Endothelial cell of umbilical vein (primary cell): ENCODE measurements at regions not wholly inside any gene's neighbourhood (a gene's known extent, or its start where the extent isn't known, plus 50 kb on each side); places are given as distances from the start of the nearest gene placed in this dataset.
"Not testable (repeated sequence)": the region's sequence is repeated elsewhere in the genome, so short reads cannot be mapped to it uniquely, and the experiment has no call there.

Source experiments
- BruUV-seq: library from RNA; stranded (reverse); fragments of 400-500 nt; replicated peaks from 2 replicates; lab custom pipeline; 2021; lab: Mats Ljungman, UMichigan
- CTCF ChIA-PET: fragments of 300-600, 350-600 bp; sonication (Branson Sonifier 250); formaldehyde crosslinking; loops from one replicate; lab custom pipeline; 2021; ENCODE audit warnings: antibody characterized with exemption, inconsistent platforms; lab: Charles Lee
- POLR2A ChIA-PET: fragments of 300-600, 350-600 bp; sonication (Branson Sonifier 250); formaldehyde crosslinking; loops from one replicate; lab custom pipeline; 2021; ENCODE audit warnings: antibody characterized with exemption, inconsistent platforms; lab: Charles Lee
- DNase-seq: peaks from one replicate; pipeline ENCODE4 v3.0.0-alpha.2; 2011; ENCODE audit warnings: low read depth, low spot score
- FAIRE-seq: peaks from 2 replicates; lab custom pipeline; 2011; peaks lifted over from hg19 to GRCh38; lab: Jason Lieb, UNC
- H2AFZ ChIP-seq: 2 replicates; pipeline ENCODE4 v1.6.0; 2012; ENCODE audit warnings: low read depth, low read length, control low read depth, inconsistent platforms
- H3K27ac ChIP-seq: 2 replicates; pipeline ENCODE4 v1.5.1; 2011; ENCODE audit warnings: low read depth, mild to moderate bottlenecking, control low read depth, low read length, moderate library complexity; ENCODE audit not compliant: insufficient read depth
- H3K27me3 ChIP-seq, 2 experiments: 2 replicates each; pipeline versions ENCODE4 v1.6.0 to v1.6.1; 2011; ENCODE audit warnings: low read length in 2 of 2, mixed read lengths in 1 of 2; ENCODE audit not compliant: control insufficient read depth in 2 of 2, insufficient read depth in 2 of 2
- H3K36me3 ChIP-seq, 2 experiments: 2 replicates in 1 of 2; 3 replicates in 1 of 2; pipeline ENCODE4 v1.5.1; 2011; ENCODE audit warnings: low read length in 2 of 2, mild to moderate bottlenecking in 1 of 2, moderate library complexity in 1 of 2; ENCODE audit not compliant: control insufficient read depth in 2 of 2, insufficient read depth in 2 of 2; ENCODE audit errors: extremely low read depth in 1 of 2
- H3K4me1 ChIP-seq: 3 replicates; pipeline ENCODE4 v1.5.1; 2011; ENCODE audit warnings: mild to moderate bottlenecking, low read length; ENCODE audit not compliant: control insufficient read depth, insufficient read depth; ENCODE audit errors: extremely low read depth
- H3K4me2 ChIP-seq: 2 replicates; pipeline ENCODE4 v1.6.1; 2011; ENCODE audit warnings: low read length, control low read depth, mixed read lengths; ENCODE audit not compliant: insufficient read depth
- H3K4me3 ChIP-seq, 3 experiments: fragments of 200-600 bp in 1 of 3; sonication (generic), shearing (Covaris generic) in 1 of 3; replicated peaks in 1 of 3; 2 replicates each; pipeline ENCODE4 v1.5.1; 2011 to 2016; ENCODE audit warnings: control low read depth in 3 of 3, low read length in 3 of 3, mild to moderate bottlenecking in 2 of 3, inconsistent platforms in 1 of 3, low read depth in 1 of 3, moderate library complexity in 1 of 3; ENCODE audit not compliant: insufficient read depth in 1 of 3
- H3K79me2 ChIP-seq: 2 replicates; pipeline ENCODE4 v1.6.0; 2012; ENCODE audit warnings: low read length, inconsistent platforms; ENCODE audit not compliant: control insufficient read depth, insufficient read depth
- H3K9ac ChIP-seq: replicated peaks from 2 replicates; pipeline ENCODE3; 2011; ENCODE audit warnings: low read length, control low read depth; ENCODE audit not compliant: insufficient read depth; ENCODE audit errors: extremely low read depth
- H3K9me1 ChIP-seq: replicated peaks from 3 replicates; pipeline ENCODE4 v1.6.0; 2011; ENCODE audit warnings: mild to moderate bottlenecking, low read length; ENCODE audit not compliant: control insufficient read depth, insufficient read depth; ENCODE audit errors: extremely low read depth
- H3K9me3 ChIP-seq: replicated peaks from 2 replicates; pipeline ENCODE4 v1.5.1; 2012; ENCODE audit warnings: low read length, inconsistent platforms; ENCODE audit not compliant: control insufficient read depth, insufficient read depth
- H4K20me1 ChIP-seq: replicated peaks from 2 replicates; pipeline ENCODE3; 2011; ENCODE audit warnings: mild to moderate bottlenecking, low read length; ENCODE audit not compliant: control insufficient read depth, insufficient read depth; ENCODE audit errors: extremely low read depth
- CTCF ChIP-seq, 2 donors: IDR thresholded peaks; 1 replicate in 1 of 2; 2 replicates in 1 of 2; pipeline ENCODE4 v1.5.1; 2011; ENCODE audit warnings: low read length in 2 of 2, mild to moderate bottlenecking in 2 of 2, moderate library complexity in 2 of 2, control low read depth in 1 of 2, inconsistent platforms in 1 of 2, low read depth in 1 of 2; ENCODE audit not compliant: insufficient read depth in 1 of 2; ENCODE audit errors: extremely low read depth in 1 of 2
- EZH2 ChIP-seq: IDR thresholded peaks from 2 replicates; pipeline ENCODE4 v1.6.1; 2012; ENCODE audit warnings: borderline replicate concordance, low read depth, mild to moderate bottlenecking, moderate library complexity, low read length, inconsistent platforms; ENCODE audit not compliant: severe bottlenecking
- FOS ChIP-seq: IDR thresholded peaks from 2 replicates; pipeline ENCODE4 v1.6.1; 2011; ENCODE audit warnings: mild to moderate bottlenecking, low read length, moderate library complexity, borderline replicate concordance; ENCODE audit not compliant: insufficient read depth
- GATA2 ChIP-seq: IDR thresholded peaks from 2 replicates; pipeline ENCODE4 v1.7.0; 2011; ENCODE audit warnings: low read depth, mild to moderate bottlenecking, moderate library complexity, mixed read lengths, low read length; ENCODE audit not compliant: insufficient read length, insufficient read depth
- JUN ChIP-seq: IDR thresholded peaks from 2 replicates; pipeline ENCODE4 v1.6.1; 2011; ENCODE audit warnings: borderline replicate concordance, low read depth; ENCODE audit not compliant: insufficient read length, insufficient read depth
- MYC ChIP-seq: IDR thresholded peaks from one replicate; pipeline ENCODE4 v1.6.1; 2011; ENCODE audit warnings: mild to moderate bottlenecking, low read depth, low read length
- POLR2A ChIP-seq: IDR thresholded peaks from 2 replicates; pipeline ENCODE4 v1.6.1; 2012; ENCODE audit warnings: low read depth, mild to moderate bottlenecking, control low read depth, low read length
- POLR2AphosphoS5 ChIP-seq: IDR thresholded peaks from 2 replicates; pipeline ENCODE4 v1.6.1; 2012; ENCODE audit warnings: low read depth, mild to moderate bottlenecking, control low read depth, low read length, moderate library complexity; ENCODE audit not compliant: insufficient read depth
- dilution Hi-C: fragments of 300-500 bp; cut with MboI; formaldehyde crosslinking; loops from one replicate; pipeline ENCODE4 v1.15.0; 2019; ENCODE audit warnings: low sequenced_read_pairs; ENCODE audit not compliant: extremely low pct_ligation_motif_present
- intact Hi-C: fragments of 100-400 bp; cut with micrococcal nuclease; formaldehyde crosslinking; loops from one replicate; pipeline ENCODE4 v1.10.0; 2022

GRCh38 chr3:20974396-20974795, 776.6 kb downstream of the ZNF385D start:
- Histone ChIP-seq H3K9me3 (no peaks in the 10 kb centered on the region), H3K27me3 (no peaks in the 10 kb centered on the region), H2AFZ (no peak overlapping the region), H3K4me3 (no peak overlapping the region), H3K4me1 (no peaks in the 10 kb centered on the region), H3K27ac (no peak overlapping the region), H3K4me2 (no peak overlapping the region), H3K9ac (no peak overlapping the region), H3K9me1 (no peaks in the 10 kb centered on the region), H3K79me2 (no peaks in the 10 kb centered on the region), H3K36me3 (no peaks in the 10 kb centered on the region), H4K20me1 (no peaks in the 10 kb centered on the region)
- no peak for DNase-seq
- ChIA-PET CTCF (interaction anchor here (1.1 kb wide), 1 partner anchor 8 kb away, joined by 3 read pairs; no protein-coding TSS in a partner anchor), POLR2A (no interaction called here)
- FAIRE-seq, result no peak
- TF ChIP-seq MYC (no peak), JUN (no peak), POLR2A (no peak), CTCF (IDR thresholded peaks at IDR 0.05; ENCODE audit: extremely low read depth in 1 of 2, insufficient read depth in 1 of 2, low read depth in 1 of 2, low read length in 2 of 2) (no peak), EZH2 (no peak), POLR2AphosphoS5 (no peak), GATA2 (no peak), FOS (no peak)
- no TSS peak for BruUV-seq
- dilution Hi-C loops (no loop called here), intact Hi-C loops (no loop called here)

GRCh38 chr3:20970807-20971206, 780.2 kb downstream of the ZNF385D start:
- H4K20me1 ChIP-seq, H3K36me3 ChIP-seq, H3K9me1 ChIP-seq, FAIRE-seq, POLR2A ChIA-PET, dilution Hi-C loops, intact Hi-C loops, H3K9ac ChIP-seq, H3K79me2 ChIP-seq, H3K4me1 ChIP-seq, H2AFZ ChIP-seq, H3K9me3 ChIP-seq, BruUV-seq, H3K4me2 ChIP-seq, H3K27me3 ChIP-seq, H3K4me3 ChIP-seq, CTCF ChIA-PET, H3K27ac ChIP-seq, DNase-seq: not testable (repeated sequence)

- CTCF ChIA-PET, H3K4me1 ChIP-seq, H3K9me1 ChIP-seq, H4K20me1 ChIP-seq, DNase-seq, H3K9me3 ChIP-seq, H3K9ac ChIP-seq, H3K27ac ChIP-seq, H3K4me3 ChIP-seq, H3K36me3 ChIP-seq, POLR2A ChIA-PET, H3K79me2 ChIP-seq, H3K4me2 ChIP-seq, dilution Hi-C loops, BruUV-seq, intact Hi-C loops, H2AFZ ChIP-seq, FAIRE-seq, H3K27me3 ChIP-seq: not testable (repeated sequence)
These were observed 781.5 kb upstream of the SGO1 start for GRCh38 chr3:20967485-20967884.
